Progenitor cell of endocrine pancreas (in vitro differentiated cells): ENCODE measurements at regions not wholly inside any gene's neighbourhood (a gene's known extent, or its start where the extent isn't known, plus 50 kb on each side); places are given as distances from the start of the nearest gene placed in this dataset.

ENCODE experiments used
- DNase-seq: peaks from one replicate; pipeline ENCODE4 v3.0.0; 2021; ENCODE audit warnings: low spot score; ENCODE audit not compliant: unreplicated experiment
- H3K27ac Mint-ChIP-seq: 2 replicates; pipeline ENCODE4 v1.8.0; 2021; ENCODE audit warnings: mild to moderate bottlenecking, moderate library complexity, mixed read lengths
- H3K27me3 Mint-ChIP-seq: 2 replicates; pipeline ENCODE4 v1.8.0; 2021; ENCODE audit warnings: mixed read lengths
- H3K36me3 Mint-ChIP-seq: 2 replicates; pipeline ENCODE4 v1.8.0; 2022; ENCODE audit warnings: mixed read lengths; ENCODE audit not compliant: insufficient read depth
- H3K4me1 Mint-ChIP-seq: 2 replicates; pipeline ENCODE4 v1.8.0; 2021; ENCODE audit warnings: low read depth, mixed read lengths
- H3K4me3 Mint-ChIP-seq: 2 replicates; pipeline ENCODE4 v1.8.0; 2021; ENCODE audit warnings: low read depth, mild to moderate bottlenecking, moderate library complexity, mixed read lengths
- H3K9me3 Mint-ChIP-seq: 2 replicates; pipeline ENCODE4 v1.8.0; 2021; ENCODE audit warnings: low read depth, mixed read lengths
- TF ChIP-seq, protein P1 (sequence below): fragments of 200-600 bp; sonication (generic); IDR thresholded peaks from one replicate; pipeline ENCODE4 v1.5.0; 2021; ENCODE audit warnings: antibody characterized with exemption, mild to moderate bottlenecking; ENCODE audit not compliant: unreplicated experiment

GRCh38 chr15:91549581-91549980, 303.9 kb upstream of the SLCO3A1 start:
- no peak for DNase-seq
- Mint-ChIP-seq H3K9me3 (no peaks in the 10 kb centered on the region), H3K4me3 (no peak overlapping the region), H3K27me3 (no peaks in the 10 kb centered on the region), H3K36me3 (no peaks in the 10 kb centered on the region), H3K27ac (no peak overlapping the region), H3K4me1 (peaks cover 4% of the 10 kb centered on the region)
- TF ChIP-seq, protein P1, sequence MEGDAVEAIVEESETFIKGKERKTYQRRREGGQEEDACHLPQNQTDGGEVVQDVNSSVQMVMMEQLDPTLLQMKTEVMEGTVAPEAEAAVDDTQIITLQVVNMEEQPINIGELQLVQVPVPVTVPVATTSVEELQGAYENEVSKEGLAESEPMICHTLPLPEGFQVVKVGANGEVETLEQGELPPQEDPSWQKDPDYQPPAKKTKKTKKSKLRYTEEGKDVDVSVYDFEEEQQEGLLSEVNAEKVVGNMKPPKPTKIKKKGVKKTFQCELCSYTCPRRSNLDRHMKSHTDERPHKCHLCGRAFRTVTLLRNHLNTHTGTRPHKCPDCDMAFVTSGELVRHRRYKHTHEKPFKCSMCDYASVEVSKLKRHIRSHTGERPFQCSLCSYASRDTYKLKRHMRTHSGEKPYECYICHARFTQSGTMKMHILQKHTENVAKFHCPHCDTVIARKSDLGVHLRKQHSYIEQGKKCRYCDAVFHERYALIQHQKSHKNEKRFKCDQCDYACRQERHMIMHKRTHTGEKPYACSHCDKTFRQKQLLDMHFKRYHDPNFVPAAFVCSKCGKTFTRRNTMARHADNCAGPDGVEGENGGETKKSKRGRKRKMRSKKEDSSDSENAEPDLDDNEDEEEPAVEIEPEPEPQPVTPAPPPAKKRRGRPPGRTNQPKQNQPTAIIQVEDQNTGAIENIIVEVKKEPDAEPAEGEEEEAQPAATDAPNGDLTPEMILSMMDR = no peak

GRCh38 chr15:91552555-91552954, 301.0 kb upstream of the SLCO3A1 start:
- Mint-ChIP-seq H3K36me3 (no peaks in the 10 kb centered on the region), H3K27me3 (no peaks in the 10 kb centered on the region), H3K27ac (no peak overlapping the region), H3K4me3 (no peak overlapping the region), H3K9me3 (no peaks in the 10 kb centered on the region), H3K4me1 (peaks cover 4% of the 10 kb centered on the region)
- DNase-seq = no peak
- TF ChIP-seq, protein P1 = no peak

- no peak overlapping the region for H3K27ac Mint-ChIP-seq
- no peak for DNase-seq
- no peaks in the 10 kb centered on the region for H3K9me3 Mint-ChIP-seq
- H3K36me3 Mint-ChIP-seq = no peaks in the 10 kb centered on the region
- peaks cover 4% of the 10 kb centered on the region for H3K4me1 Mint-ChIP-seq
- TF ChIP-seq, protein P1 = no peak
- no peaks in the 10 kb centered on the region for H3K27me3 Mint-ChIP-seq
- H3K4me3 Mint-ChIP-seq = no peak overlapping the region
Observed at GRCh38 chr15:91553196-91553854, 300.2 kb upstream of the SLCO3A1 start.

- no peak for DNase-seq
- Mint-ChIP-seq H3K9me3 (no peaks in the 10 kb centered on the region), H3K36me3 (no peaks in the 10 kb centered on the region), H3K4me3 (no peak overlapping the region), H3K4me1 (peaks cover 4% of the 10 kb centered on the region), H3K27ac (no peak overlapping the region), H3K27me3 (no peaks in the 10 kb centered on the region)
- TF ChIP-seq, protein P1 = no peak
Observed at GRCh38 chr15:91555312-91555711, 298.2 kb upstream of the SLCO3A1 start.

DNA sequence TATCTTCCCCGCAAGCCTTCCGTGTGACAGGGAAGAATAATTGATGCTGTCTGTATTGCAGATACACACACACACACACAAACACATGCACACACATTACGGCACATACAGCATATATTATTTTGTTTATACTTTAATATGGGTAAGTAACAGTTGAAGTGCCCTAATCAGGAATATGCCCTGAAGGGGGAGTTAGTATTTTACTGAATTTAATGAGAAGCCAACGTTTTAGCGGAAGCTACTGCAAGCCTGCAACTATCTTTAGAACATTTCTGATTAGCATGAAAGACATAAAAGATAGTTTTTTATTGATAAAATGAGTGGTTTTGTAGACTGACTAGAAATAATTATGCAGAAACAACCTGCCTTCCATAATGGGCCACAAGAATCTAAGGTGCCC, 296.6 kb upstream of the SLCO3A1 start:
- no peak overlapping the region for H3K27ac Mint-ChIP-seq
- peaks cover 1% of the 10 kb centered on the region for H3K27me3 Mint-ChIP-seq
- no peak overlapping the region for H3K4me3 Mint-ChIP-seq
- peaks cover 4% of the 10 kb centered on the region for H3K4me1 Mint-ChIP-seq
- no peak for DNase-seq
- TF ChIP-seq, protein P1 = no peak
- no peaks in the 10 kb centered on the region for H3K9me3 Mint-ChIP-seq
- no peaks in the 10 kb centered on the region for H3K36me3 Mint-ChIP-seq
